T-cell (primary cell): ENCODE measurements at regions not wholly inside any gene's neighbourhood (a gene's known extent, or its start where the extent isn't known, plus 50 kb on each side); places are given as distances from the start of the nearest gene placed in this dataset.

Source experiments
- ATAC-seq, 4 experiments: fragments of 200-7000 bp in 3 of 4; fragments of 150-1000 bp in 1 of 4; cut with Tn5 transposase; replicated peaks in 1 of 4; 1 replicate in 3 of 4; 2 replicates in 1 of 4; pipeline ENCODE4 v1.10.0; 2021; ENCODE audit warnings: moderate library complexity in 3 of 4, mild to moderate bottlenecking in 2 of 4, moderate number of reproducible peaks in 1 of 4
- CTCF ChIA-PET, 2 donors: fragments of 300-600 bp; sonication (Branson Sonifier 250); formaldehyde crosslinking; loops; one replicate each; lab custom pipeline; 2022; ENCODE audit warnings: antibody characterized with exemption in 2 of 2; lab: Charles Lee
- POLR2A ChIA-PET, 2 donors: fragments of 300-600 bp; sonication (Branson Sonifier 250); formaldehyde crosslinking; loops; one replicate each; lab custom pipeline; 2022; ENCODE audit warnings: antibody characterized with exemption in 2 of 2; lab: Charles Lee
- DNase-seq, 35 experiments: peaks; one replicate each; pipeline versions ENCODE4 v3.0.0 to v3.0.0-alpha.2; 2013 to 2023
- H3K27ac ChIP-seq: one replicate; pipeline ENCODE4 v1.5.1; 2013; ENCODE audit warnings: low read length
- H3K27me3 ChIP-seq, 2 experiments: replicated peaks in 1 of 2; 1 replicate in 1 of 2; 2 replicates in 1 of 2; pipeline versions ENCODE4 v1.6.1 to v1.7.0; 2013; ENCODE audit warnings: low read length in 1 of 2, mixed read lengths in 1 of 2; ENCODE audit not compliant: control insufficient read depth in 2 of 2, insufficient read depth in 2 of 2; ENCODE audit errors: extremely low read depth in 1 of 2
- H3K36me3 ChIP-seq, 2 donors: 1 replicate in 1 of 2; 2 replicates in 1 of 2; pipeline versions ENCODE4 v1.6.1 to v1.7.0; 2013; ENCODE audit warnings: low read length in 1 of 2; ENCODE audit not compliant: control insufficient read depth in 2 of 2, insufficient read depth in 1 of 2; ENCODE audit errors: extremely low read depth in 1 of 2
- H3K4me1 ChIP-seq, 2 experiments: 1 replicate in 1 of 2; 2 replicates in 1 of 2; pipeline versions ENCODE4 v1.6.1 to v1.7.0; 2013; ENCODE audit warnings: low read length in 2 of 2, mixed read lengths in 1 of 2; ENCODE audit not compliant: insufficient read depth in 2 of 2, control insufficient read depth in 1 of 2; ENCODE audit errors: extremely low read depth in 1 of 2
- H3K4me3 ChIP-seq, 2 donors: 1 replicate in 1 of 2; 2 replicates in 1 of 2; pipeline versions ENCODE4 v1.5.1 to v1.7.0; 2013; ENCODE audit warnings: mild to moderate bottlenecking in 2 of 2, low read length in 1 of 2, moderate library complexity in 1 of 2; ENCODE audit not compliant: control insufficient read depth in 1 of 2; ENCODE audit errors: extremely low read depth in 1 of 2
- H3K9me3 ChIP-seq: 2 replicates; pipeline ENCODE4 v1.7.0; 2013
- H3K27ac Mint-ChIP-seq, 2 donors: one replicate each; pipeline ENCODE4 v1.8.0; 2020 to 2021; ENCODE audit warnings: mild to moderate bottlenecking in 2 of 2, mixed read lengths in 2 of 2
- H3K27me3 Mint-ChIP-seq, 2 donors: one replicate each; pipeline ENCODE4 v1.8.0; 2021 to 2022; ENCODE audit warnings: mixed read lengths in 2 of 2
- H3K36me3 Mint-ChIP-seq: one replicate; pipeline ENCODE4 v1.8.0; 2021; ENCODE audit warnings: mixed read lengths
- H3K4me1 Mint-ChIP-seq, 3 donors: one replicate each; pipeline ENCODE4 v1.8.0; 2020 to 2022; ENCODE audit warnings: mixed read lengths in 3 of 3, mild to moderate bottlenecking in 1 of 3
- H3K4me3 Mint-ChIP-seq, 3 donors: one replicate each; pipeline ENCODE4 v1.8.0; 2020 to 2022; ENCODE audit warnings: mild to moderate bottlenecking in 3 of 3, mixed read lengths in 3 of 3, moderate library complexity in 3 of 3
- H3K9me3 Mint-ChIP-seq, 3 donors: one replicate each; pipeline ENCODE4 v1.8.0; 2020 to 2022; ENCODE audit warnings: mixed read lengths in 3 of 3
- WGBS: methylation state at CpG from one replicate; pipeline ENCODE4 v1.1.5; 2013; ENCODE audit warnings: missing lambda C conversion rate; ENCODE audit not compliant: insufficient coverage; 5-methylcytosine and 5-hydroxymethylcytosine counted together

DNA sequence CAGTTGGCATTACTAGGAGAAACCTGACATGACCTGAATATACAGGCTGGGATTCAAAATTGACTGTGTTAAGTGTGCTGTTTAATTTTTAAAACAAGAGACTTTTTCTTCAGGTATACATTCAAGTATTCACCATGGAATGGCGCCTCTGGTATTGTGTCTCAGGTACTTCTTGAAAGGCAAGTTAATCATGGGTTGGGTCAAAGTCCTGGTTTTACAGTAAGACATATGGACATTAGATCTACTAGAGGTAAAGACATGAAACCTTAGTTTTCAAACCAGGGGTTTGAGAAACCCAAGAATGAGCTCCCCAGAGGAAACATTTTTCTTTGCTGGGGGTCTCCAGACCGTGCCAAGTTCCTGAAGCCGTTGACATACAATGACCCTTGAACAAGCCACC, 232.4 kb downstream of the SAMD5 start:
- H3K9me3 ChIP-seq = no peaks in the 10 kb centered on the region
- POLR2A ChIA-PET = no interaction called here
- no peaks in the 10 kb centered on the region for H3K4me1 Mint-ChIP-seq
- no peaks in the 10 kb centered on the region for H3K36me3 ChIP-seq
- ATAC-seq (no peak), DNase-seq (no peak)
- no peaks in the 10 kb centered on the region for H3K4me1 ChIP-seq
- no peak overlapping the region for H3K27ac Mint-ChIP-seq
- no peak overlapping the region for H3K27ac ChIP-seq
- H3K9me3 Mint-ChIP-seq = no peaks in the 10 kb centered on the region
- no CpG with 5 or more reads among the region's 3 CpGs for WGBS
- no peaks in the 10 kb centered on the region for H3K27me3 ChIP-seq
- CTCF ChIA-PET = no interaction called here
- peaks cover 0 to 7% of the 10 kb centered on the region in 2 donors for H3K27me3 Mint-ChIP-seq
- no peak overlapping the region for H3K4me3 Mint-ChIP-seq
- H3K4me3 ChIP-seq = no peak overlapping the region
- no peaks in the 10 kb centered on the region for H3K36me3 Mint-ChIP-seq

DNA sequence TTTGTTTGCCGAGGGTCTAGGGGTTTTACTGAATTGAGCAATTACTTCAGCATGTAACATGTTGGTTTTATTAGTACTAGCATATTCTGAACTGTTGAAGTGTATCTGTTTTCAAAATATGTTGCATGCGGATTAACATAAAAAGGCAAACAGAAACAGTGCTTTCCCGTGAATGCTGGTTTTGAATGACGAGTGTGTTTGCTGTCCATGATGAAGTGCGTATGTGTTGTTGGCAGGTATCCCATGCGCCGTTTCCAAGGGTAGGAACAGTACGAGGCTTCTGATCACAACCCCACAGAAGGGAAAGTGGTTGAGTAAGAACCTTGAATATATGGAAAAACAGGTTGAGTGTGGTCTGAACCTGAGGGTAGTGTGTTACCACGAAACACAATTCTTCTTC, 232.9 kb downstream of the SAMD5 start:
- no peak overlapping the region for H3K4me3 Mint-ChIP-seq
- Histone ChIP-seq H3K9me3 (no peaks in the 10 kb centered on the region), H3K27me3 (no peaks in the 10 kb centered on the region), H3K4me3 (no peak overlapping the region), H3K36me3 (no peaks in the 10 kb centered on the region), H3K4me1 (no peaks in the 10 kb centered on the region), H3K27ac (no peak overlapping the region)
- DNase-seq (no peak), ATAC-seq (no peak)
- H3K27ac Mint-ChIP-seq = no peak overlapping the region
- no peaks in the 10 kb centered on the region for H3K36me3 Mint-ChIP-seq
- peaks cover 0 to 7% of the 10 kb centered on the region in 2 donors for H3K27me3 Mint-ChIP-seq
- H3K4me1 Mint-ChIP-seq = no peaks in the 10 kb centered on the region
- WGBS = 80% methylated on average over 5 of the region's 9 CpGs
- H3K9me3 Mint-ChIP-seq = peaks cover 0 to 3% (median 0%) of the 10 kb centered on the region in 3 donors
- CTCF ChIA-PET = no interaction called here
- POLR2A ChIA-PET = no interaction called here

GRCh38 chr6:147742440-147742839, 233.9 kb downstream of the SAMD5 start:
- no peaks in the 10 kb centered on the region for H3K4me1 ChIP-seq
- no peak overlapping the region for H3K27ac Mint-ChIP-seq
- H3K27me3 Mint-ChIP-seq = peaks cover 0 to 7% of the 10 kb centered on the region in 2 donors
- H3K27me3 ChIP-seq = no peaks in the 10 kb centered on the region
- H3K4me3 Mint-ChIP-seq = no peak overlapping the region
- H3K27ac ChIP-seq = no peak overlapping the region
- ATAC-seq (no peak), DNase-seq (no peak)
- ChIA-PET CTCF (no interaction called here), POLR2A (interaction anchor here in 1 of 2 donors (0.7 kb wide), 1 partner anchor 111 kb away, joined by 3 read pairs; no protein-coding TSS in a partner anchor)
- no CpG with 5 or more reads among the region's 3 CpGs for WGBS
- peaks cover 0 to 4% (median 0%) of the 10 kb centered on the region in 3 donors for H3K9me3 Mint-ChIP-seq
- H3K36me3 Mint-ChIP-seq = no peaks in the 10 kb centered on the region
- no peaks in the 10 kb centered on the region for H3K4me1 Mint-ChIP-seq
- no peak overlapping the region for H3K4me3 ChIP-seq
- H3K36me3 ChIP-seq = no peaks in the 10 kb centered on the region
- no peaks in the 10 kb centered on the region for H3K9me3 ChIP-seq

DNA sequence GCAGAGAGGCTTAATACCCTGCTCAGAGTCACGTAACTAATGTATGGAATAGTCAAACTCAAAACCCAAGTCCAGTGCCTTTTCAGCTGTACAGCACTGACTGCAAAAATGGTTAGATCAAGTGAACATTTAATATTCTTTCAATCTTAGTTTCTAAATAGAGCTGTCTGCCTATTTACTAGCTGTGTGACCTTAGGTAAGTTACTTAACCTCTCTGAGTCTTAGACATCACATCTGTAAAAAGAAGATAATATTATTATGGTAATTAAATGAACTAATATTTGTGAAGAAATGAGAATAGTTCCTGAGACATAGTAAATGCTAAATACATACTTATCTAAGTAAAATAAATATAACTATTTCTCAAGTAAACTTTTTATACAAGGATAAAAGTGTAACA, 235.5 kb downstream of the SAMD5 start:
- H3K4me1 ChIP-seq = no peaks in the 10 kb centered on the region
- no peaks in the 10 kb centered on the region for H3K27me3 Mint-ChIP-seq
- H3K9me3 ChIP-seq = no peaks in the 10 kb centered on the region
- ChIA-PET CTCF (no interaction called here), POLR2A (interaction anchor here in 1 of 2 donors (0.7 kb wide), 1 partner anchor 18 kb away, joined by 3 read pairs; no protein-coding TSS in a partner anchor)
- no peaks in the 10 kb centered on the region for H3K36me3 ChIP-seq
- H3K36me3 Mint-ChIP-seq = no peaks in the 10 kb centered on the region
- H3K27ac Mint-ChIP-seq = no peak overlapping the region
- no peaks in the 10 kb centered on the region for H3K4me1 Mint-ChIP-seq
- no CpG with 5 or more reads among the region's 1 CpG for WGBS
- H3K9me3 Mint-ChIP-seq = peaks cover 0 to 4% (median 0%) of the 10 kb centered on the region in 3 donors
- H3K4me3 Mint-ChIP-seq = no peak overlapping the region
- H3K27me3 ChIP-seq = no peaks in the 10 kb centered on the region
- DNase-seq (no peak), ATAC-seq (no peak)
- no peak overlapping the region for H3K27ac ChIP-seq
- no peak overlapping the region for H3K4me3 ChIP-seq

DNA sequence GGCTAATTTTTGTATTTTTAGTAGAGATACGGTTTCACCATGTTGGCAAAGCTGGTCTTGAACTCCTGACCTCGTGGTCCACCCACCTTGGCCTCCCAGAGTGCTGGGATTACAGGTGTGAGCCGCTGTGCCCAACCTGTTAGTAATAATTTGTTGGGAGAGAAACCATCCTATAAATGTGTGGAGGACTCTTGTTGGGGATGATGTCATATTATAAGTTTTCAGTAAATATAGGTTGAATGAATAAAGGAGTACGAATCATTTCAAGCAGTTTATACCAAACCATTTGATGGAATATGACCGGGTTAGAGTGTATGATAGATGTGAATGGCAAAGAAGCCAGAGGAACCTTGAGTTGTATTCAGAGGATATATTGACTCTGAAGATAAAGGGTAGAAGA, 240.8 kb downstream of the SAMD5 start:
- no peaks in the 10 kb centered on the region for H3K36me3 ChIP-seq
- ChIA-PET CTCF (no interaction called here), POLR2A (no interaction called here)
- no peaks in the 10 kb centered on the region for H3K36me3 Mint-ChIP-seq
- ATAC-seq (no peak), DNase-seq (no peak)
- H3K9me3 Mint-ChIP-seq = peaks cover 0 to 10% (median under 1%) of the 10 kb centered on the region in 3 donors
- no peaks in the 10 kb centered on the region for H3K4me1 ChIP-seq
- H3K27me3 ChIP-seq = no peaks in the 10 kb centered on the region
- H3K4me1 Mint-ChIP-seq = no peaks in the 10 kb centered on the region
- no peak overlapping the region for H3K27ac Mint-ChIP-seq
- H3K4me3 Mint-ChIP-seq = no peak overlapping the region
- WGBS = 83% methylated on average over 1 of the region's 5 CpGs
- no peak overlapping the region for H3K27ac ChIP-seq
- H3K4me3 ChIP-seq = no peak overlapping the region
- no peaks in the 10 kb centered on the region for H3K27me3 Mint-ChIP-seq
- H3K9me3 ChIP-seq = no peaks in the 10 kb centered on the region

- Histone ChIP-seq H3K27me3 (no peaks in the 10 kb centered on the region), H3K36me3 (no peaks in the 10 kb centered on the region), H3K9me3 (no peaks in the 10 kb centered on the region), H3K4me3 (no peak overlapping the region), H3K27ac (no peak overlapping the region), H3K4me1 (no peaks in the 10 kb centered on the region)
- POLR2A ChIA-PET = no interaction called here
- ATAC-seq = no peak
- Mint-ChIP-seq H3K4me3 (no peak overlapping the region), H3K4me1 (no peaks in the 10 kb centered on the region), H3K27ac (no peak overlapping the region), H3K36me3 (no peaks in the 10 kb centered on the region), H3K27me3 (no peaks in the 10 kb centered on the region), H3K9me3 (peaks cover 0 to 10% (median 10%) of the 10 kb centered on the region in 3 donors)
- WGBS = 100% methylated on average over 1 of the region's 4 CpGs
- no peak for DNase-seq
- CTCF ChIA-PET = no interaction called here
These were observed 241.9 kb downstream of the SAMD5 start for GRCh38 chr6:147750413-147750812.

- no peak overlapping the region for H3K27ac Mint-ChIP-seq
- POLR2A ChIA-PET = no interaction called here
- ATAC-seq (no peak), DNase-seq (no peak)
- H3K4me3 Mint-ChIP-seq = no peak overlapping the region
- H3K27me3 ChIP-seq = no peaks in the 10 kb centered on the region
- no peaks in the 10 kb centered on the region for H3K36me3 Mint-ChIP-seq
- H3K9me3 Mint-ChIP-seq = peaks cover 0 to 14% (median 9%) of the 10 kb centered on the region in 3 donors
- no peaks in the 10 kb centered on the region for H3K9me3 ChIP-seq
- no CpG with 5 or more reads among the region's 6 CpGs for WGBS
- H3K4me1 ChIP-seq = no peaks in the 10 kb centered on the region
- CTCF ChIA-PET = no interaction called here
- no peaks in the 10 kb centered on the region for H3K36me3 ChIP-seq
- H3K4me1 Mint-ChIP-seq = no peaks in the 10 kb centered on the region
- H3K27me3 Mint-ChIP-seq = no peaks in the 10 kb centered on the region
- H3K27ac ChIP-seq = no peak overlapping the region
- H3K4me3 ChIP-seq = no peak overlapping the region
These were observed 242.7 kb downstream of the SAMD5 start for GRCh38 chr6:147751232-147751631.
